ENCODE measurements at regions not wholly inside any gene's neighbourhood (a gene's known extent, or its start where the extent isn't known, plus 50 kb on each side); places are given as distances from the start of the nearest gene placed in this dataset.

DNA sequence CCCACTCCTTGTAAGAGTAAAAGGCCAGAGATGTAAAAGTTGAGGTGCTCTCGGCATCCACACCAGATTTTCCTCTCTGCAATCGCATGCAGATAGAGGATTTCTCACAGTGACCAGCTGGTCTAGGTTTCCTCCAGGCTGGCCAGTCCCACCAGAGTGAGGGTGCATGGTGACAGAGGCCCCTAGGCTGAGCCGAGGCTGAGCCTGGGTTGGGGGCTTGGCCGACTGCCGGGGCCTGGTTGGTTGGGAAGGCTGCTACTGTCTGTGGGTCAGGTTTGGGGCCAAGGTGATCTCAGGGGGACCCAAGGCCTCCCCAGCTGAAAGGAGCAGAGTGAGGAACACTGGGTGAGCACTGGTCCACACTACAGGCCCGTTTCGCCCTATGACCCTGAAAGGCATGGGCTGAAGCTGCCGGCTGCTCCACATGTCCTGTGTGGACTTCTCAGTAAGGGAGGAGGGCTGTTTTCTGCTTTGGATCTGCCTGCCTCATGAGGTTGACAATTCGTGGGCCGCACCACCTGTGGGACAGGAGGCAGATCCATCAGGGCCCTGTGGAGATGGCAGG, 400.8 kb upstream of the IRX4 start:
- no peaks in the 10 kb centered on the region for H3K36me3 ChIP-seq (ENCODE audit: insufficient read depth, low read length)
- H3K4me3 ChIP-seq (ENCODE audit: low read depth in 1 of 2, low read length in 2 of 2) = no peak overlapping the region
- H3K27me3 ChIP-seq (ENCODE audit: control insufficient read depth in 1 of 2, insufficient read depth in 2 of 2, low read length in 2 of 2) = no peaks in the 10 kb centered on the region
- H3K27ac ChIP-seq (ENCODE audit: low read depth, low read length) = no peak overlapping the region
- H3K4me1 ChIP-seq (ENCODE audit: insufficient read depth, low read length) = no peaks in the 10 kb centered on the region
- H3K9me3 ChIP-seq (ENCODE audit: low read length) = no peaks in the 10 kb centered on the region
- H3K9ac ChIP-seq (ENCODE audit: low read length) = no peak overlapping the region

DNA sequence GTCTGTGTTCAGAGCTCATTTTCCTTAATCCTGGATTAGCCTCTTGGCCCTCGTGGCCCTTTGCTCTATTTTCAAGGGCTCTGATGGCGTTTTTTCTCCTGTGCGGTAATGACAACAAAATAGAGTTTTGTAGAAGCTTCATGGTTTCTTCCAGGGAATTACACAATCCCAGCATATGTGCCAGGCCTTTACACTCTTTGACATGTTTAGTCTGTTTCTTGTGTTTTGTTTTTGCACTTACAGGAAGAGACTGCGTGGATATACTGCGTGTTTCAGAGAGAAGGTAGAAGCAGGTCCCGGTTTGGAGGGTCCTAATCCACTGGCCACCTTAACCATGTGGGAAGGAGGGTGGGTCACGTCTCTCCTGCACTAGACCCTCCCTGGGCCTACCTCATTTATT, 400.2 kb upstream of the IRX4 start:
- Histone ChIP-seq H3K4me3 (ENCODE audit: low read depth in 1 of 2, low read length in 2 of 2) (no peak overlapping the region), H3K27me3 (ENCODE audit: control insufficient read depth in 1 of 2, insufficient read depth in 2 of 2, low read length in 2 of 2) (no peaks in the 10 kb centered on the region), H3K9ac (ENCODE audit: low read length) (no peak overlapping the region), H3K27ac (ENCODE audit: low read depth, low read length) (no peak overlapping the region), H3K36me3 (ENCODE audit: insufficient read depth, low read length) (no peaks in the 10 kb centered on the region), H3K9me3 (ENCODE audit: low read length) (no peaks in the 10 kb centered on the region), H3K4me1 (ENCODE audit: insufficient read depth, low read length) (no peaks in the 10 kb centered on the region)

DNA sequence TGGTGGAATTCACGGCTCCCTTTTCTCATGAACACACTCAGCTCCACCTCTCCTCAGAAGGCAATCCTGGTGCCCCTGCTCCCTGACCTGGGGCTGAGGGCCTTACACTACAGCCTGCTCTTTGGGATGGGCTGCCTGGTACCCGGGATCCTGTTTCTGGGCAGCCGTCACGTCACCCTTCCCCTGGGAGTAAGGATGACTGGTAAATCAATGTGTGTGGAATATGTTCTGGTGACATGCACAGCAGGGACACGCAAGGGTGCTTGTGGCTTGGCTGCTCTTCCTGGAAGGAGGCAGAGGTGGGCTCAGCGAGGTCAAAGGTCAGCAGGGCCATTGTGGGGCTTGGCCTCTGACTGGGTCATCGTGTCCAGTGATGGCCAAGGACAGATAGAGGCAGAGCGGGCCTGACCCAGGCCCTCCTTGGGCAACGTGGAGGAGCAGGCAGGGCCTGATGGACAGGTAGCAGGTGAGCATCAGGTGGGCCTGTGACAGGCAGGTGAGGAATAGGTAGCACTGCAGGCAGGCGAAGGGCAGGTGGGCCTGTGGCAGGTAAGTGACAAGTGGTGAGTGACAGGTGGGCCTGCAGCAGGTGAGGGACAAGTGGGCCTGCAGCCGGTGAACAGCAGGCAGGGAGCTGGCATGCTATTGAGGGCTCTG, 399.4 kb upstream of the IRX4 start:
- Histone ChIP-seq H3K27me3 (ENCODE audit: control insufficient read depth in 1 of 2, insufficient read depth in 2 of 2, low read length in 2 of 2) (no peaks in the 10 kb centered on the region), H3K9ac (ENCODE audit: low read length) (no peak overlapping the region), H3K27ac (ENCODE audit: low read depth, low read length) (no peak overlapping the region), H3K36me3 (ENCODE audit: insufficient read depth, low read length) (no peaks in the 10 kb centered on the region), H3K9me3 (ENCODE audit: low read length) (no peaks in the 10 kb centered on the region), H3K4me1 (ENCODE audit: insufficient read depth, low read length) (no peaks in the 10 kb centered on the region), H3K4me3 (ENCODE audit: low read depth in 1 of 2, low read length in 2 of 2) (no peak overlapping the region)

DNA sequence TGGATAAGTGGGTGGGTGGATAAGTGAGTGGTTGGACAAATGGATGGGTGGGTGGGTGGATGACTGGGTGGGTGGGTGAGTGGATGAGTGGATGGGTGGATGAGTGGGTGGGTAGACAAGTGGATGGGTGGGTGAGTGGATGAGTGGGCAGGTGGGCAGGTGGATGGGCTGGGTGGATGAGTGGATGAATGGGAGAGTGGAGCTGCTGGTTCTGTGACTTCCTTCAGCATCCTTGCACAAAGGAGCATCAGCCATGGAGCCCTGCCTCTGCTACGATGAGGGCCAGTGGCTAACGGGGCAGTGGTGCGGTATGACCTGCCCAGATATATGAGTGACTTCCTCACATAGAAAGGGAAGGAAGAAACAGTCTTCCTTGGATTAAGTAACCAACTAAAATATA, 398.7 kb upstream of the IRX4 start:
- Histone ChIP-seq H3K36me3 (ENCODE audit: insufficient read depth, low read length) (no peaks in the 10 kb centered on the region), H3K4me3 (ENCODE audit: low read depth in 1 of 2, low read length in 2 of 2) (no peak overlapping the region), H3K4me1 (ENCODE audit: insufficient read depth, low read length) (no peaks in the 10 kb centered on the region), H3K9ac (ENCODE audit: low read length) (no peak overlapping the region), H3K27me3 (ENCODE audit: control insufficient read depth in 1 of 2, insufficient read depth in 2 of 2, low read length in 2 of 2) (no peaks in the 10 kb centered on the region), H3K9me3 (ENCODE audit: low read length) (no peaks in the 10 kb centered on the region), H3K27ac (ENCODE audit: low read depth, low read length) (no peak overlapping the region)

DNA sequence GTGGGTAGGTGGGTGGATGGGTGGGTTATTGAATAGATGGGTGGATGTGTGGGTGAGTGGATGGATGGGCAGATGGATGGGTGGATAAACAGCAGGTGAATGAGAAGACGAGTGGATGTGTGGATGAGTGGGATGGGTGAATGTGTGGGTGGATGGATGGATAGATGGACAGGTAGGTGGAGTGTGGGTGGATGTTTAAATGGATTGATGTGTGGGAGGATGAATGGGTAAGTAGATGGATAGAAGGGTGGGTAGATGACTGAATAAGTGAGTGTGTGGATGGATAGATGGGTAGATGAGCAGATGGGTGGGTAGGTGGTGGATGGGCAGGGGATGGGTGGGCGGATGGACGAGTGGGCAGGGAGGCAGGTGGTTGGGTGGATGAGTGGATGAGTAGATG, 397.6 kb upstream of the IRX4 start:
- Histone ChIP-seq H3K36me3 (ENCODE audit: insufficient read depth, low read length) (no peaks in the 10 kb centered on the region), H3K4me1 (ENCODE audit: insufficient read depth, low read length) (no peaks in the 10 kb centered on the region), H3K4me3 (ENCODE audit: low read depth in 1 of 2, low read length in 2 of 2) (no peak overlapping the region), H3K27ac (ENCODE audit: low read depth, low read length) (no peak overlapping the region), H3K27me3 (ENCODE audit: control insufficient read depth in 1 of 2, insufficient read depth in 2 of 2, low read length in 2 of 2) (no peaks in the 10 kb centered on the region), H3K9ac (ENCODE audit: low read length) (no peak overlapping the region), H3K9me3 (ENCODE audit: low read length) (no peaks in the 10 kb centered on the region)

DNA sequence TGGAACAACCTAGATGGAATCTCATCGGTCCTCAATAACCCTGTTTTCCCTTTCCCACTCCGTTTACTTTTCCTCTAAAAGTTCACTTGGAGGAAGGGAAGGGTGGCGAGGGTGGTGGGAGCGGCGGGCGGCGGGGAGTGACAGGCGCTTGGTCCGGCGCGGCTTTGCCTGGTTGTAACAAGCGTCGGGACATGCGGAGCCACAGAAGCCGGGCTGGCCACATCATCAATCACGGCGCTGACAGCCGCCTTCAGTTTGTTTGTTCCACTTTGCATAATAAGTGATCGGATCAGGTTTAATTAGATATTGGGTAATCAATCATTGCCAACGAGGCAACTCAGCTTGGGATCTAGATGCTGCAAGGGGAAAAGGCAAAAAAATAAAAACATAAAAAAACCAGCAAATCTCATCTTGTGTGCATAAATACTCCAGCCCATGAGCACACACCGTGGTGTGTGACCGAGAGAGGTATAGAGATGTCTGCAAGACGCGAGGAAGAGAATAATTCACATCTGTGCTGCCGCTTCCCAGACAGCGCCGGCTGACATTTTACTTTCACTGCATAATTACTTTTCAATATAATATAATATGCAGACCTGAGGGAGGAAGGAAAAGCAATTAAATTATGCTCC, 396.2 kb upstream of the IRX4 start:
- H3K27me3 ChIP-seq (ENCODE audit: control insufficient read depth in 1 of 2, insufficient read depth in 2 of 2, low read length in 2 of 2) = no peaks in the 10 kb centered on the region
- no peaks in the 10 kb centered on the region for H3K4me1 ChIP-seq (ENCODE audit: insufficient read depth, low read length)
- H3K27ac ChIP-seq (ENCODE audit: low read depth, low read length) = no peak overlapping the region
- no peak overlapping the region for H3K9ac ChIP-seq (ENCODE audit: low read length)
- no peaks in the 10 kb centered on the region for H3K36me3 ChIP-seq (ENCODE audit: insufficient read depth, low read length)
- H3K4me3 ChIP-seq (ENCODE audit: low read depth in 1 of 2, low read length in 2 of 2) = no peak overlapping the region
- no peaks in the 10 kb centered on the region for H3K9me3 ChIP-seq (ENCODE audit: low read length)

DNA sequence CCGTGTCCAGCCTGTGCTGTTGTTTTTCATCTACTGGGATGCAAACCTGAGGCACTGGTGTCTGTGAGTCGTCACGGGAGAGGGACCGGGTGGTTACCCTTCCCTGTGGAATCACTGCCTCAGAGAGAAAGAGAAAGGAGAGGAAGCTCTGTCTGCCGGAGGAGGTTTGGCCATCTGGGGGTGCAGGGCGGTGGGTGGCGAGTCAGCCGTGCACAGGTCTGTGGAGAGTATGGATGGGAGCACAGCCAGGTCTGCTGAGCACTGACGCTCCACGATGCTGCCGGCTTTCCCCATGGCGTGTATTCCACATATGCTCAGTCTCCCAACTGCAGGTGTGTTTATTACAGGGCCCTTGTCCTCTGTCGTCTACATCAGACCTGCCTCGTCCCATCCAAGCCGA, 395.2 kb upstream of the IRX4 start:
- no peaks in the 10 kb centered on the region for H3K27me3 ChIP-seq (ENCODE audit: control insufficient read depth in 1 of 2, insufficient read depth in 2 of 2, low read length in 2 of 2)
- H3K36me3 ChIP-seq (ENCODE audit: insufficient read depth, low read length) = no peaks in the 10 kb centered on the region
- no peak overlapping the region for H3K4me3 ChIP-seq (ENCODE audit: low read depth in 1 of 2, low read length in 2 of 2)
- no peak overlapping the region for H3K9ac ChIP-seq (ENCODE audit: low read length)
- no peaks in the 10 kb centered on the region for H3K4me1 ChIP-seq (ENCODE audit: insufficient read depth, low read length)
- no peaks in the 10 kb centered on the region for H3K9me3 ChIP-seq (ENCODE audit: low read length)
- H3K27ac ChIP-seq (ENCODE audit: low read depth, low read length) = no peak overlapping the region

DNA sequence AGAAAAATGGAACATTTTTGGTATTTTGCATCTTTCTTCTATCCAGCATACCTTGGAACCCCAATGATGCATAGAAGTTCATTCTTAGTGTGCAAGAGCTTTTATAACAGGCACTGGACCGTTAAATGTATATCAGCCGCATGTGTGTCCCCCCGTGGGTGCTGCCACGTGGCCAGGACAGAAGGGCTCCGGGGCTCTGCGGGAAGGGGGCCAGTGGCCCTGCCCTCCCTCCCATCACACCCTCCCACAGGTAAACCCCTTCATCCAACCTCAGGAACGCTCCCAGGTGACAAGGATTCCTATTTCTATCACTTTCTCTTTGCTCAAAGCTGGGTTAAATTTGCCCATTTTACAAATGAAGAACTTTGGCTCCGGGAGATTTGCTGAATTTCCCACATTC, 393.4 kb upstream of the IRX4 start:
- Histone ChIP-seq H3K9ac (ENCODE audit: low read length) (no peak overlapping the region), H3K9me3 (ENCODE audit: low read length) (no peaks in the 10 kb centered on the region), H3K36me3 (ENCODE audit: insufficient read depth, low read length) (no peaks in the 10 kb centered on the region), H3K4me3 (ENCODE audit: low read depth in 1 of 2, low read length in 2 of 2) (no peak overlapping the region), H3K27me3 (ENCODE audit: control insufficient read depth in 1 of 2, insufficient read depth in 2 of 2, low read length in 2 of 2) (no peaks in the 10 kb centered on the region), H3K27ac (ENCODE audit: low read depth, low read length) (no peak overlapping the region), H3K4me1 (ENCODE audit: insufficient read depth, low read length) (no peaks in the 10 kb centered on the region)

DNA sequence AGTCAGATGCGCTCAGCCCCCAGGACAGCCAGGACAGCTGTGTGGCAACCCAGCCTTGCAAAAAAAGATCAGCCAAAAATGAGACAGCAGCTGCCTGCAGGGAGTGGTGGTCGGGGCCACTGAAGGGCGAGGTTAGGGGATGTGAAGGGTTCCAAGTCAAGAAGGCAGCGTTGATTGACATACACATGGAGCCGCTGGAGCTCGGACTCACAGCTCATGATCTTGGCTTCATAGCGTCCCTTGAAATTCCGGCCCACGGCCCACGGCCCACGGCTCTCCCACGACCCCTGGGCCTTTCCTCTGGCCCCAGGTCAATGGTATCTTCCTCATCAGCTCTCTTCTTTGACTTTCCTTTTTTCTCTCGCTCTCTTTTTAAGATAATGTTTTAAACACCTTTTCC, 390.0 kb upstream of the IRX4 start:
- Histone ChIP-seq H3K27me3 (ENCODE audit: control insufficient read depth in 1 of 2, insufficient read depth in 2 of 2, low read length in 2 of 2) (no peaks in the 10 kb centered on the region), H3K27ac (ENCODE audit: low read depth, low read length) (no peak overlapping the region), H3K9me3 (ENCODE audit: low read length) (no peaks in the 10 kb centered on the region), H3K4me1 (ENCODE audit: insufficient read depth, low read length) (no peaks in the 10 kb centered on the region), H3K36me3 (ENCODE audit: insufficient read depth, low read length) (no peaks in the 10 kb centered on the region), H3K9ac (ENCODE audit: low read length) (no peak overlapping the region), H3K4me3 (ENCODE audit: low read depth in 1 of 2, low read length in 2 of 2) (no peak overlapping the region)

DNA sequence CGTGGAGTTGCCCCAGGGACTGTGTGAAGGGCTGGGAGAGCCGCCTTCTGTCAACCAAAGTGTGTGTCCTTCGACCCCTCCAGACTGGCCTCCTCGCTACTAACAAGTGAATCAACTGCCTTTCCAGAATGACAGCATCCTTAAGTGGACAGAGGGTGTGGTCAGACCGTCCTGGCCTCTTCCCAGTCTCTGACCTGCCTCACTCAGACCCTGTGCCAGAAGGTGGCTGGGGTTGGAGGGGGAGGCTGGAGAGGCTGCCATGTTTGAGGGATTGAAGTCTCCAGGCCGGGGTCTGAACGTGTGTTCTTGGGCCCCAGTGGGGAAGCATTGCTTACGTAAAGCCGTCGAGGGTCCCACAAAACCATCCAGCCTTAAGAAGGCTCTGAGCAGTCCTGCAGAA, 389.3 kb upstream of the IRX4 start:
- Histone ChIP-seq H3K9ac (ENCODE audit: low read length) (no peak overlapping the region), H3K27me3 (ENCODE audit: control insufficient read depth in 1 of 2, insufficient read depth in 2 of 2, low read length in 2 of 2) (no peaks in the 10 kb centered on the region), H3K36me3 (ENCODE audit: insufficient read depth, low read length) (no peaks in the 10 kb centered on the region)

DNA sequence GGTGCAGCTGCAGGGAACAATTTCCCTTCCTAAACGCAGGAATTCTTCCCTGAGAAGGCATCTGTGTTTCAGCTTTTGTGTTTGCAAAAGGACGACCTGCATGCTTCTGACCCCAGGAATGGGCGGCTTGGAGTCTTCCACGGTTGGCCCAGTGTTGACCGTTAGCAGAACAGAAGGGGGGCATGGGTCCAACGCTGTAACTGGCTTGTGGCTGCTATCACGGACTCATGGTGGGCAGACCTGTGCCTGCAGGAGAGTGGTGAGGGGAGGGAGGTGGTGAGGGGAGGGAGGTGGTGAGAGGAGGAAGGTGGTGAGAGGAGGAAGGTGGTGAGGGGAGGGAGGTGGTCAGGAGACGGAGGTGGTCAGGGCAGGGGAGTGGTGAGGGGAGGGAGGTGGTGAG, 388.6 kb upstream of the IRX4 start:
- Histone ChIP-seq H3K27ac (ENCODE audit: low read depth, low read length) (no peak overlapping the region), H3K9ac (ENCODE audit: low read length) (no peak overlapping the region), H3K4me1 (ENCODE audit: insufficient read depth, low read length) (no peaks in the 10 kb centered on the region), H3K36me3 (ENCODE audit: insufficient read depth, low read length) (no peaks in the 10 kb centered on the region), H3K4me3 (ENCODE audit: low read depth in 1 of 2, low read length in 2 of 2) (no peak overlapping the region), H3K27me3 (ENCODE audit: control insufficient read depth in 1 of 2, insufficient read depth in 2 of 2, low read length in 2 of 2) (no peaks in the 10 kb centered on the region), H3K9me3 (ENCODE audit: low read length) (no peaks in the 10 kb centered on the region)

More for the DNA sequence above, 389.3 kb upstream of the IRX4 start:
- H3K27ac ChIP-seq (ENCODE audit: low read depth, low read length) = no peak overlapping the region
- no peaks in the 10 kb centered on the region for H3K9me3 ChIP-seq (ENCODE audit: low read length)
- no peak overlapping the region for H3K4me3 ChIP-seq (ENCODE audit: low read depth in 1 of 2, low read length in 2 of 2)
- H3K4me1 ChIP-seq (ENCODE audit: insufficient read depth, low read length) = no peaks in the 10 kb centered on the region

DNA sequence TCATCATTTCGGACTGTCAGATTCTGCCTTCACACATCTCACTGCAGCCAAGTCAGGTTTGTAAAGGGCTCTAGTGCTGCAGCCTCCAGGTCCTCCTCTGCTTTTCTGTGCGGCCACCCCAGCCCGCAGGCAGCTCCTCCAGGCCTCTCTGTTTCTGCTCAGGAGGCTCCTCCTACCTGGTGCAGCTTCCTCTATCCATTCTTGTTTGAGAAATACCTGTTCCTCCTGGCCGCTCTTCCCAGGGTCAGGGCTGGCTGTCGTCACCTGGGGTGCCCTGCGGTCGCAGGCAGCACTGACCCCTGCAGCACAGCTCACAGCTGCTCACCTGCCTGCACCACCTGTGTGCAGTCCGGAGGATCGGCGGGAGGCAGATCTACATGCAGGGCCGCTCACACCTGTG, 387.7 kb upstream of the IRX4 start:
- Histone ChIP-seq H3K9me3 (ENCODE audit: low read length) (no peaks in the 10 kb centered on the region), H3K27ac (ENCODE audit: low read depth, low read length) (no peak overlapping the region), H3K4me1 (ENCODE audit: insufficient read depth, low read length) (no peaks in the 10 kb centered on the region), H3K36me3 (ENCODE audit: insufficient read depth, low read length) (no peaks in the 10 kb centered on the region), H3K4me3 (ENCODE audit: low read depth in 1 of 2, low read length in 2 of 2) (no peak overlapping the region), H3K9ac (ENCODE audit: low read length) (no peak overlapping the region), H3K27me3 (ENCODE audit: control insufficient read depth in 1 of 2, insufficient read depth in 2 of 2, low read length in 2 of 2) (no peaks in the 10 kb centered on the region)
